ENCODE measurements at regions not wholly inside any gene's neighbourhood (a gene's known extent, or its start where the extent isn't known, plus 50 kb on each side); places are given as distances from the start of the nearest gene placed in this dataset.
"Not testable (repeated sequence)": the region's sequence is repeated elsewhere in the genome, so short reads cannot be mapped to it uniquely, and the experiment has no call there.

- H3K4me3 Mint-ChIP-seq (ENCODE audit: unreplicated experiment); H3K36me3 Mint-ChIP-seq (ENCODE audit: low read depth, unreplicated experiment); H3K4me1 Mint-ChIP-seq (ENCODE audit: unreplicated experiment); H3K27me3 Mint-ChIP-seq (ENCODE audit: unreplicated experiment); DNase-seq (ENCODE audit: low spot score); H3K27ac Mint-ChIP-seq (ENCODE audit: unreplicated experiment); H3K9me3 Mint-ChIP-seq (ENCODE audit: unreplicated experiment): not testable (repeated sequence)
These were observed 118.3 kb upstream of the FAM20C start for GRCh38 chr7:74008-74540.

- not testable (repeated sequence) for H3K36me3 Mint-ChIP-seq (ENCODE audit: low read depth, unreplicated experiment); H3K27me3 Mint-ChIP-seq (ENCODE audit: unreplicated experiment); H3K4me3 Mint-ChIP-seq (ENCODE audit: unreplicated experiment); H3K9me3 Mint-ChIP-seq (ENCODE audit: unreplicated experiment); H3K4me1 Mint-ChIP-seq (ENCODE audit: unreplicated experiment); DNase-seq (ENCODE audit: low spot score); H3K27ac Mint-ChIP-seq (ENCODE audit: unreplicated experiment)
These were observed 116.9 kb upstream of the FAM20C start for GRCh38 chr7:75511-75910.

GRCh38 chr7:76202-76601, 116.2 kb upstream of the FAM20C start:
- H3K9me3 Mint-ChIP-seq (ENCODE audit: unreplicated experiment); H3K36me3 Mint-ChIP-seq (ENCODE audit: low read depth, unreplicated experiment); H3K27ac Mint-ChIP-seq (ENCODE audit: unreplicated experiment); DNase-seq (ENCODE audit: low spot score); H3K27me3 Mint-ChIP-seq (ENCODE audit: unreplicated experiment); H3K4me1 Mint-ChIP-seq (ENCODE audit: unreplicated experiment); H3K4me3 Mint-ChIP-seq (ENCODE audit: unreplicated experiment): not testable (repeated sequence)

- DNase-seq (ENCODE audit: low spot score); H3K27me3 Mint-ChIP-seq (ENCODE audit: unreplicated experiment); H3K9me3 Mint-ChIP-seq (ENCODE audit: unreplicated experiment); H3K36me3 Mint-ChIP-seq (ENCODE audit: low read depth, unreplicated experiment); H3K27ac Mint-ChIP-seq (ENCODE audit: unreplicated experiment); H3K4me3 Mint-ChIP-seq (ENCODE audit: unreplicated experiment); H3K4me1 Mint-ChIP-seq (ENCODE audit: unreplicated experiment): not testable (repeated sequence)
These were observed 115.5 kb upstream of the FAM20C start for GRCh38 chr7:76829-77395.

- H3K36me3 Mint-ChIP-seq (ENCODE audit: low read depth, unreplicated experiment); H3K4me1 Mint-ChIP-seq (ENCODE audit: unreplicated experiment); H3K9me3 Mint-ChIP-seq (ENCODE audit: unreplicated experiment); H3K4me3 Mint-ChIP-seq (ENCODE audit: unreplicated experiment); H3K27ac Mint-ChIP-seq (ENCODE audit: unreplicated experiment); DNase-seq (ENCODE audit: low spot score); H3K27me3 Mint-ChIP-seq (ENCODE audit: unreplicated experiment): not testable (repeated sequence)
These were observed 113.5 kb upstream of the FAM20C start for GRCh38 chr7:78862-79261.

GRCh38 chr7:79400-80055, 112.8 kb upstream of the FAM20C start:
- H3K9me3 Mint-ChIP-seq (ENCODE audit: unreplicated experiment); H3K36me3 Mint-ChIP-seq (ENCODE audit: low read depth, unreplicated experiment); DNase-seq (ENCODE audit: low spot score); H3K27me3 Mint-ChIP-seq (ENCODE audit: unreplicated experiment); H3K4me1 Mint-ChIP-seq (ENCODE audit: unreplicated experiment); H3K27ac Mint-ChIP-seq (ENCODE audit: unreplicated experiment); H3K4me3 Mint-ChIP-seq (ENCODE audit: unreplicated experiment): not testable (repeated sequence)

GRCh38 chr7:80259-81067, 111.9 kb upstream of the FAM20C start:
- DNase-seq (ENCODE audit: low spot score) = no peak
- no peak for TF ChIP-seq CTCF (IDR thresholded peaks at IDR 0.05; ENCODE audit: unreplicated experiment)
- H3K27me3 Mint-ChIP-seq (ENCODE audit: unreplicated experiment) = peaks cover 15% of the 10 kb centered on the region
- no peaks in the 10 kb centered on the region for H3K9me3 Mint-ChIP-seq (ENCODE audit: unreplicated experiment)
- no peaks in the 10 kb centered on the region for H3K4me1 Mint-ChIP-seq (ENCODE audit: unreplicated experiment)
- H3K4me3 Mint-ChIP-seq (ENCODE audit: unreplicated experiment) = no peak overlapping the region
- no peak overlapping the region for H3K27ac Mint-ChIP-seq (ENCODE audit: unreplicated experiment)
- H3K36me3 Mint-ChIP-seq (ENCODE audit: low read depth, unreplicated experiment) = peaks cover 8% of the 10 kb centered on the region

All from endothelial cell (in vitro differentiated cells).